ENCODE measurements at regions not wholly inside any gene's neighbourhood (a gene's known extent, or its start where the extent isn't known, plus 50 kb on each side); places are given as distances from the start of the nearest gene placed in this dataset.

GRCh38 chr20:7496394-7496991, 443.8 kb downstream of the HAO1 start:
- POLR2A ChIA-PET, result no interaction called here
- no peak overlapping the region for H3K4me2 ChIP-seq
- H3K4me1 ChIP-seq, result peaks cover 4% of the 10 kb centered on the region; the same call in 1 of the 3 replicates
- CTCF ChIA-PET, result interaction anchor here (1.1 kb wide), 1 partner anchor 11 kb away, joined by 4 read pairs; no protein-coding TSS in a partner anchor
- no peak for FAIRE-seq
- no peak for TF ChIP-seq MAZ (IDR thresholded peaks at IDR 0.05; ENCODE audit: borderline replicate concordance, low read depth, low read length)
- TF ChIP-seq TFCP2L1 (CRISPR knock-in tag; IDR thresholded peaks at IDR 0.05), result no peak
- no peak for TF ChIP-seq FOSB (CRISPR knock-in tag; IDR thresholded peaks at IDR 0.05)
- no peak for TF ChIP-seq USF2 (IDR thresholded peaks at IDR 0.05)
- TF ChIP-seq MAX (IDR thresholded peaks at IDR 0.05), result no peak
- TF ChIP-seq HOXB13 (CRISPR knock-in tag; IDR thresholded peaks at IDR 0.05; ENCODE audit: low read depth), result no peak
- no peak for DNase-seq (ENCODE audit: low read depth in 1 of 2, low spot score in 1 of 2)
- peaks cover 4% of the 10 kb centered on the region; the same call in 1 of the 3 replicates for H3K9me3 ChIP-seq
- WGBS (ENCODE audit: missing lambda C conversion rate), result 15% methylated on average over 4 of the region's 4 CpGs
- H3K27ac ChIP-seq, result no peak overlapping the region
- ATAC-seq, result no peak
- H3K4me3 ChIP-seq, result no peak overlapping the region

GRCh38 chr20:7497985-7498384, 442.3 kb downstream of the HAO1 start:
- Histone ChIP-seq H3K4me3 (no peak overlapping the region), H3K4me2 (peak overlapping the region; percentile 31), H3K9me3 (peaks cover 4% of the 10 kb centered on the region; the same call in 1 of the 3 replicates), H3K27ac (no peak overlapping the region), H3K4me1 (peaks cover 4% of the 10 kb centered on the region; the same call in 1 of the 3 replicates)
- peak; percentile 32 for FAIRE-seq
- ChIA-PET CTCF (no interaction called here), POLR2A (no interaction called here)
- peak; percentile 68 to 78; a peak in 4 of 6 replicates for ATAC-seq
- TF ChIP-seq FOSL2 (IDR thresholded peaks at IDR 0.05) (no peak), FOSL2 (CRISPR knock-in tag; IDR thresholded peaks at IDR 0.05) (peak; percentile 67), ELK1 (IDR thresholded peaks at IDR 0.05; ENCODE audit: low read depth, low read length) (no peak)
- 0% methylated on average over 1 of the region's 1 CpG for WGBS (ENCODE audit: missing lambda C conversion rate)
- DNase-seq (ENCODE audit: low read depth in 1 of 2, low spot score in 1 of 2), result peak in 1 of 2 experiments; percentile 61

- ATAC-seq, result no peak
- Histone ChIP-seq H3K9me3 (peaks cover under 1% of the 10 kb centered on the region; the same call in 1 of the 3 replicates), H3K4me3 (no peak overlapping the region), H3K4me2 (no peak overlapping the region), H3K27ac (no peak overlapping the region), H3K4me1 (peaks cover 4% of the 10 kb centered on the region; the same call in 1 of the 3 replicates)
- ChIA-PET CTCF (interaction anchor here (1.0 kb wide), 1 partner anchor 13 kb away, joined by 3 read pairs; no protein-coding TSS in a partner anchor), POLR2A (no interaction called here)
- no peak for DNase-seq (ENCODE audit: low read depth in 1 of 2, low spot score in 1 of 2)
- TF ChIP-seq MAZ (IDR thresholded peaks at IDR 0.05; ENCODE audit: borderline replicate concordance, low read depth, low read length) (no peak), HOXB13 (CRISPR knock-in tag; IDR thresholded peaks at IDR 0.05; ENCODE audit: low read depth) (no peak), FOSB (CRISPR knock-in tag; IDR thresholded peaks at IDR 0.05) (no peak), EHMT2 (IDR thresholded peaks at IDR 0.05; ENCODE audit: low read depth) (no peak), SMC3 (IDR thresholded peaks at IDR 0.05) (no peak), ATOH8 (CRISPR knock-in tag; IDR thresholded peaks at IDR 0.05; ENCODE audit: low read depth) (no peak), HOXB5 (CRISPR knock-in tag; IDR thresholded peaks at IDR 0.05) (no peak), CBX8 (IDR thresholded peaks at IDR 0.05) (no peak), BCL3 (IDR thresholded peaks at IDR 0.05) (no peak), NFE2L2 (conservative IDR thresholded peaks at IDR 0.05; ENCODE audit: low read length) (no peak), POLR2AphosphoS2 (conservative IDR thresholded peaks at IDR 0.05; ENCODE audit: low read length) (no peak)
- no peak for FAIRE-seq
Observed at GRCh38 chr20:7499201-7499600, 441.1 kb downstream of the HAO1 start.

Data from A549 (cell line).